GM23338 (cell line): ENCODE measurements at regions not wholly inside any gene's neighbourhood (a gene's known extent, or its start where the extent isn't known, plus 50 kb on each side); places are given as distances from the start of the nearest gene placed in this dataset.

ENCODE experiments used
- ATAC-seq: fragments of 200-7000 bp; cut with Tn5 transposase; 3 replicates; pipeline ENCODE4 v1.9.1; 2020
- DNase-seq: peaks from one replicate; pipeline ENCODE4 v3.0.0-alpha.2; 2015; ENCODE audit warnings: low spot score
- H2AFZ ChIP-seq: fragments of 200-600 bp; sonication (generic); 2 replicates; pipeline ENCODE4 v1.8.0; 2016; ENCODE audit warnings: antibody characterized with exemption, mild to moderate bottlenecking, moderate library complexity
- H3F3A ChIP-seq: fragments of 200-600 bp; sonication (generic); replicated peaks from 2 replicates; pipeline ENCODE4 v1.8.0; 2017; ENCODE audit warnings: antibody characterized with exemption, mixed run types, low read depth
- H3K27ac ChIP-seq: fragments of 200-600 bp; sonication (generic); 2 replicates; pipeline ENCODE4 v1.6.1; 2016; ENCODE audit warnings: low read depth
- H3K27me3 ChIP-seq: fragments of 200-600 bp; sonication (generic); 2 replicates; pipeline ENCODE4 v1.8.0; 2016; ENCODE audit warnings: mild to moderate bottlenecking, mixed run types, moderate library complexity; ENCODE audit not compliant: insufficient read depth
- H3K36me3 ChIP-seq: fragments of 200-600 bp; sonication (generic); 2 replicates; pipeline ENCODE4 v1.8.0; 2016; ENCODE audit warnings: mild to moderate bottlenecking; ENCODE audit not compliant: insufficient read depth
- H3K4me1 ChIP-seq: fragments of 200-600 bp; sonication (generic); 2 replicates; pipeline ENCODE4 v1.8.0; 2016; ENCODE audit warnings: mild to moderate bottlenecking, moderate library complexity; ENCODE audit not compliant: insufficient read depth
- H3K4me2 ChIP-seq: fragments of 200-600 bp; sonication (generic); 2 replicates; pipeline ENCODE4 v1.7.1; 2017; ENCODE audit warnings: mixed run types
- H3K4me3 ChIP-seq: fragments of 200-600 bp; sonication (generic); 2 replicates; pipeline ENCODE4 v1.6.1; 2016; ENCODE audit warnings: mixed run types
- H3K79me2 ChIP-seq: fragments of 200-600 bp; sonication (generic); replicated peaks from 2 replicates; pipeline ENCODE4 v1.8.0; 2017; ENCODE audit warnings: mild to moderate bottlenecking; ENCODE audit not compliant: insufficient read depth
- H3K9me2 ChIP-seq: fragments of 200-600 bp; sonication (generic); 2 replicates; pipeline ENCODE4 v1.8.0; 2017; ENCODE audit not compliant: insufficient read depth
- H4K20me1 ChIP-seq: fragments of 200-600 bp; sonication (generic); replicated peaks from 2 replicates; pipeline ENCODE4 v1.8.0; 2017; ENCODE audit warnings: mild to moderate bottlenecking; ENCODE audit not compliant: insufficient read depth
- H3K27ac Mint-ChIP-seq: 2 replicates; pipeline ENCODE4 v1.8.0; 2020; ENCODE audit warnings: inconsistent platforms, mild to moderate bottlenecking, moderate library complexity, mixed read lengths
- H3K27me3 Mint-ChIP-seq: 3 replicates; pipeline ENCODE4 v1.8.0; 2022; ENCODE audit warnings: low read depth, mild to moderate bottlenecking, moderate library complexity, mixed read lengths, inconsistent platforms; ENCODE audit not compliant: insufficient read depth, poor library complexity
- H3K36me3 Mint-ChIP-seq: 3 replicates; pipeline ENCODE4 v1.8.0; 2021; ENCODE audit warnings: low read depth, mild to moderate bottlenecking, inconsistent platforms, moderate library complexity, mixed read lengths
- H3K4me1 Mint-ChIP-seq: 3 replicates; pipeline ENCODE4 v1.8.0; 2020; ENCODE audit warnings: mild to moderate bottlenecking, inconsistent platforms, mixed read lengths
- H3K4me3 Mint-ChIP-seq: 3 replicates; pipeline ENCODE4 v1.8.0; 2021; ENCODE audit warnings: moderate library complexity, mild to moderate bottlenecking, inconsistent platforms, mixed read lengths
- H3K9me3 Mint-ChIP-seq: 3 replicates; pipeline ENCODE4 v1.8.0; 2020; ENCODE audit warnings: moderate library complexity, mild to moderate bottlenecking, inconsistent platforms, mixed read lengths
- EZH2 ChIP-seq: fragments of 200-600 bp; sonication (generic); IDR thresholded peaks from one replicate; pipeline ENCODE4 v1.8.0; 2017; ENCODE audit warnings: antibody characterized with exemption, mild to moderate bottlenecking, low read depth; ENCODE audit not compliant: unreplicated experiment
- EZH2phosphoT487 ChIP-seq: fragments of 200-600 bp; sonication (generic); IDR thresholded peaks from one replicate; pipeline ENCODE4 v1.8.1; 2018; ENCODE audit warnings: antibody characterized with exemption; ENCODE audit not compliant: unreplicated experiment
- JUNB ChIP-seq: IDR thresholded peaks from one replicate; pipeline ENCODE4 v1.6.1; 2016; ENCODE audit warnings: antibody characterized with exemption; ENCODE audit not compliant: unreplicated experiment
- NANOG ChIP-seq: IDR thresholded peaks from 2 replicates; pipeline ENCODE4 v1.6.1; 2016; ENCODE audit warnings: antibody characterized with exemption, borderline replicate concordance
- POLR2AphosphoS5 ChIP-seq: IDR thresholded peaks from 2 replicates; pipeline ENCODE4 v1.6.1; 2016; ENCODE audit warnings: antibody characterized with exemption, low read depth
- STAT1 ChIP-seq: IDR thresholded peaks from one replicate; pipeline ENCODE4 v1.6.1; 2016; ENCODE audit warnings: antibody characterized with exemption; ENCODE audit not compliant: unreplicated experiment
- ZNF114 ChIP-seq: fragments of 250-450 bp; sonication (Bioruptor Pico); IDR thresholded peaks from 2 replicates; pipeline ENCODE4 v1.5.0; 2020; ENCODE audit warnings: mild to moderate bottlenecking, moderate library complexity
- ZNF331 ChIP-seq: fragments of 250-450 bp; sonication (Bioruptor Pico); IDR thresholded peaks from 2 replicates; pipeline ENCODE4 v1.5.0; 2020; ENCODE audit warnings: low read depth, mild to moderate bottlenecking, moderate library complexity
- TF ChIP-seq, protein P1 (sequence below), 2 experiments: fragments of 200-600 bp in 1 of 2; sonication (generic) in 1 of 2; conservative IDR thresholded peaks; 2 replicates each; pipeline versions ENCODE4 v1.5.1 to v1.6.1; 2016 to 2017; ENCODE audit warnings: antibody characterized with exemption in 2 of 2, low read depth in 2 of 2, mild to moderate bottlenecking in 2 of 2, moderate library complexity in 1 of 2
- TF ChIP-seq, protein P2 (sequence below): fragments of 250-450 bp; sonication (Bioruptor Pico); IDR thresholded peaks from 2 replicates; pipeline ENCODE4 v1.5.0; 2020; ENCODE audit warnings: mild to moderate bottlenecking, moderate library complexity
- TF ChIP-seq, protein P3 (sequence below): IDR thresholded peaks from one replicate; pipeline ENCODE4 v1.6.1; 2018; ENCODE audit warnings: antibody characterized with exemption; ENCODE audit not compliant: unreplicated experiment
- TF ChIP-seq, protein P4 (sequence below): IDR thresholded peaks from 2 replicates; pipeline ENCODE4 v1.6.1; 2016; ENCODE audit warnings: antibody characterized with exemption

DNA sequence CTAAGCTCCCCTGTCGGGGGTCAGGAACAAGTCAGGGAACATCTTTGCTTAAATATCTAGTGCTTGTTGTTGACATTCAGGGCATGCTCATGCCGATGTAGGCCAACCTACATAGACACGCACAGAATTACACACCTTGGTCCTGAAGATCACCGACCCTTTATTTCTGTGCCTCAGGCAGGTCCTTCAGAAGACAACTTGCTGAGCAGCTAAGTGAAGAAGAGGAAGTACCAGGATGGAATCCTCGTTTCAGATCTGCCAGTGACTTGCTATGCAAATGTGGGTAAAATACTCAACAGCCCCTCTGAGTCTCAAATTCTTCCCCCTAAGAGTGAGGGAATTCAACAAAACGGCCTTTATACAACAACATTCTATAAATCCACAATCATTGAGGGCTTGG lies 494.7 kb downstream of the BCL11A start:
- no peak for TF ChIP-seq ZNF331 (CRISPR knock-in tag)
- no peak for TF ChIP-seq ZNF114
- TF ChIP-seq, protein P1, sequence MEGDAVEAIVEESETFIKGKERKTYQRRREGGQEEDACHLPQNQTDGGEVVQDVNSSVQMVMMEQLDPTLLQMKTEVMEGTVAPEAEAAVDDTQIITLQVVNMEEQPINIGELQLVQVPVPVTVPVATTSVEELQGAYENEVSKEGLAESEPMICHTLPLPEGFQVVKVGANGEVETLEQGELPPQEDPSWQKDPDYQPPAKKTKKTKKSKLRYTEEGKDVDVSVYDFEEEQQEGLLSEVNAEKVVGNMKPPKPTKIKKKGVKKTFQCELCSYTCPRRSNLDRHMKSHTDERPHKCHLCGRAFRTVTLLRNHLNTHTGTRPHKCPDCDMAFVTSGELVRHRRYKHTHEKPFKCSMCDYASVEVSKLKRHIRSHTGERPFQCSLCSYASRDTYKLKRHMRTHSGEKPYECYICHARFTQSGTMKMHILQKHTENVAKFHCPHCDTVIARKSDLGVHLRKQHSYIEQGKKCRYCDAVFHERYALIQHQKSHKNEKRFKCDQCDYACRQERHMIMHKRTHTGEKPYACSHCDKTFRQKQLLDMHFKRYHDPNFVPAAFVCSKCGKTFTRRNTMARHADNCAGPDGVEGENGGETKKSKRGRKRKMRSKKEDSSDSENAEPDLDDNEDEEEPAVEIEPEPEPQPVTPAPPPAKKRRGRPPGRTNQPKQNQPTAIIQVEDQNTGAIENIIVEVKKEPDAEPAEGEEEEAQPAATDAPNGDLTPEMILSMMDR (conservative IDR thresholded peaks at IDR 0.05; ENCODE audit: low read depth in 2 of 2), result no peak
- no peak for TF ChIP-seq STAT1
- TF ChIP-seq NANOG, result no peak
- TF ChIP-seq JUNB, result no peak
- TF ChIP-seq, protein P2, sequence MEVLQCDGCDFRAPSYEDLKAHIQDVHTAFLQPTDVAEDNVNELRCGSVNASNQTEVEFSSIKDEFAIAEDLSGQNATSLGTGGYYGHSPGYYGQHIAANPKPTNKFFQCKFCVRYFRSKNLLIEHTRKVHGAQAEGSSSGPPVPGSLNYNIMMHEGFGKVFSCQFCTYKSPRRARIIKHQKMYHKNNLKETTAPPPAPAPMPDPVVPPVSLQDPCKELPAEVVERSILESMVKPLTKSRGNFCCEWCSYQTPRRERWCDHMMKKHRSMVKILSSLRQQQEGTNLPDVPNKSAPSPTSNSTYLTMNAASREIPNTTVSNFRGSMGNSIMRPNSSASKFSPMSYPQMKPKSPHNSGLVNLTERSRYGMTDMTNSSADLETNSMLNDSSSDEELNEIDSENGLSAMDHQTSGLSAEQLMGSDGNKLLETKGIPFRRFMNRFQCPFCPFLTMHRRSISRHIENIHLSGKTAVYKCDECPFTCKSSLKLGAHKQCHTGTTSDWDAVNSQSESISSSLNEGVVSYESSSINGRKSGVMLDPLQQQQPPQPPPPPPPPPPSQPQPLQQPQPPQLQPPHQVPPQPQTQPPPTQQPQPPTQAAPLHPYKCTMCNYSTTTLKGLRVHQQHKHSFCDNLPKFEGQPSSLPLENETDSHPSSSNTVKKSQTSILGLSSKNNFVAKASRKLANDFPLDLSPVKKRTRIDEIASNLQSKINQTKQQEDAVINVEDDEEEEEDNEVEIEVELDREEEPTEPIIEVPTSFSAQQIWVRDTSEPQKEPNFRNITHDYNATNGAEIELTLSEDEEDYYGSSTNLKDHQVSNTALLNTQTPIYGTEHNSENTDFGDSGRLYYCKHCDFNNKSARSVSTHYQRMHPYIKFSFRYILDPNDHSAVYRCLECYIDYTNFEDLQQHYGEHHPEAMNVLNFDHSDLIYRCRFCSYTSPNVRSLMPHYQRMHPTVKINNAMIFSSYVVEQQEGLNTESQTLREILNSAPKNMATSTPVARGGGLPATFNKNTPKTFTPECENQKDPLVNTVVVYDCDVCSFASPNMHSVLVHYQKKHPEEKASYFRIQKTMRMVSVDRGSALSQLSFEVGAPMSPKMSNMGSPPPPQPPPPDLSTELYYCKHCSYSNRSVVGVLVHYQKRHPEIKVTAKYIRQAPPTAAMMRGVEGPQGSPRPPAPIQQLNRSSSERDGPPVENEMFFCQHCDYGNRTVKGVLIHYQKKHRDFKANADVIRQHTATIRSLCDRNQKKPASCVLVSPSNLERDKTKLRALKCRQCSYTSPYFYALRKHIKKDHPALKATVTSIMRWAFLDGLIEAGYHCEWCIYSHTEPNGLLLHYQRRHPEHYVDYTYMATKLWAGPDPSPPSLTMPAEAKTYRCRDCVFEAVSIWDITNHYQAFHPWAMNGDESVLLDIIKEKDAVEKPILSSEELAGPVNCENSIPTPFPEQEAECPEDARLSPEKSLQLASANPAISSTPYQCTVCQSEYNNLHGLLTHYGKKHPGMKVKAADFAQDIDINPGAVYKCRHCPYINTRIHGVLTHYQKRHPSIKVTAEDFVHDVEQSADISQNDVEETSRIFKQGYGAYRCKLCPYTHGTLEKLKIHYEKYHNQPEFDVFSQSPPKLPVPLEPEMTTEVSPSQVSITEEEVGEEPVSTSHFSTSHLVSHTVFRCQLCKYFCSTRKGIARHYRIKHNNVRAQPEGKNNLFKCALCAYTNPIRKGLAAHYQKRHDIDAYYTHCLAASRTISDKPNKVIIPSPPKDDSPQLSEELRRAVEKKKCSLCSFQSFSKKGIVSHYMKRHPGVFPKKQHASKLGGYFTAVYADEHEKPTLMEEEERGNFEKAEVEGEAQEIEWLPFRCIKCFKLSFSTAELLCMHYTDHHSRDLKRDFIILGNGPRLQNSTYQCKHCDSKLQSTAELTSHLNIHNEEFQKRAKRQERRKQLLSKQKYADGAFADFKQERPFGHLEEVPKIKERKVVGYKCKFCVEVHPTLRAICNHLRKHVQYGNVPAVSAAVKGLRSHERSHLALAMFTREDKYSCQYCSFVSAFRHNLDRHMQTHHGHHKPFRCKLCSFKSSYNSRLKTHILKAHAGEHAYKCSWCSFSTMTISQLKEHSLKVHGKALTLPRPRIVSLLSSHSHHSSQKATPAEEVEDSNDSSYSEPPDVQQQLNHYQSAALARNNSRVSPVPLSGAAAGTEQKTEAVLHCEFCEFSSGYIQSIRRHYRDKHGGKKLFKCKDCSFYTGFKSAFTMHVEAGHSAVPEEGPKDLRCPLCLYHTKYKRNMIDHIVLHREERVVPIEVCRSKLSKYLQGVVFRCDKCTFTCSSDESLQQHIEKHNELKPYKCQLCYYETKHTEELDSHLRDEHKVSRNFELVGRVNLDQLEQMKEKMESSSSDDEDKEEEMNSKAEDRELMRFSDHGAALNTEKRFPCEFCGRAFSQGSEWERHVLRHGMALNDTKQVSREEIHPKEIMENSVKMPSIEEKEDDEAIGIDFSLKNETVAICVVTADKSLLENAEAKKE (CRISPR knock-in tag), result no peak
- no peak for TF ChIP-seq POLR2AphosphoS5
- no peak for TF ChIP-seq EZH2
- TF ChIP-seq EZH2phosphoT487, result no peak
- TF ChIP-seq, protein P3, sequence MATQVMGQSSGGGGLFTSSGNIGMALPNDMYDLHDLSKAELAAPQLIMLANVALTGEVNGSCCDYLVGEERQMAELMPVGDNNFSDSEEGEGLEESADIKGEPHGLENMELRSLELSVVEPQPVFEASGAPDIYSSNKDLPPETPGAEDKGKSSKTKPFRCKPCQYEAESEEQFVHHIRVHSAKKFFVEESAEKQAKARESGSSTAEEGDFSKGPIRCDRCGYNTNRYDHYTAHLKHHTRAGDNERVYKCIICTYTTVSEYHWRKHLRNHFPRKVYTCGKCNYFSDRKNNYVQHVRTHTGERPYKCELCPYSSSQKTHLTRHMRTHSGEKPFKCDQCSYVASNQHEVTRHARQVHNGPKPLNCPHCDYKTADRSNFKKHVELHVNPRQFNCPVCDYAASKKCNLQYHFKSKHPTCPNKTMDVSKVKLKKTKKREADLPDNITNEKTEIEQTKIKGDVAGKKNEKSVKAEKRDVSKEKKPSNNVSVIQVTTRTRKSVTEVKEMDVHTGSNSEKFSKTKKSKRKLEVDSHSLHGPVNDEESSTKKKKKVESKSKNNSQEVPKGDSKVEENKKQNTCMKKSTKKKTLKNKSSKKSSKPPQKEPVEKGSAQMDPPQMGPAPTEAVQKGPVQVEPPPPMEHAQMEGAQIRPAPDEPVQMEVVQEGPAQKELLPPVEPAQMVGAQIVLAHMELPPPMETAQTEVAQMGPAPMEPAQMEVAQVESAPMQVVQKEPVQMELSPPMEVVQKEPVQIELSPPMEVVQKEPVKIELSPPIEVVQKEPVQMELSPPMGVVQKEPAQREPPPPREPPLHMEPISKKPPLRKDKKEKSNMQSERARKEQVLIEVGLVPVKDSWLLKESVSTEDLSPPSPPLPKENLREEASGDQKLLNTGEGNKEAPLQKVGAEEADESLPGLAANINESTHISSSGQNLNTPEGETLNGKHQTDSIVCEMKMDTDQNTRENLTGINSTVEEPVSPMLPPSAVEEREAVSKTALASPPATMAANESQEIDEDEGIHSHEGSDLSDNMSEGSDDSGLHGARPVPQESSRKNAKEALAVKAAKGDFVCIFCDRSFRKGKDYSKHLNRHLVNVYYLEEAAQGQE, result no peak
- TF ChIP-seq, protein P4, sequence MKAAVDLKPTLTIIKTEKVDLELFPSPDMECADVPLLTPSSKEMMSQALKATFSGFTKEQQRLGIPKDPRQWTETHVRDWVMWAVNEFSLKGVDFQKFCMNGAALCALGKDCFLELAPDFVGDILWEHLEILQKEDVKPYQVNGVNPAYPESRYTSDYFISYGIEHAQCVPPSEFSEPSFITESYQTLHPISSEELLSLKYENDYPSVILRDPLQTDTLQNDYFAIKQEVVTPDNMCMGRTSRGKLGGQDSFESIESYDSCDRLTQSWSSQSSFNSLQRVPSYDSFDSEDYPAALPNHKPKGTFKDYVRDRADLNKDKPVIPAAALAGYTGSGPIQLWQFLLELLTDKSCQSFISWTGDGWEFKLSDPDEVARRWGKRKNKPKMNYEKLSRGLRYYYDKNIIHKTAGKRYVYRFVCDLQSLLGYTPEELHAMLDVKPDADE, result no peak
- ATAC-seq, result no peak
- no peaks in the 10 kb centered on the region for H3K9me3 Mint-ChIP-seq
- Histone ChIP-seq H3F3A (no peaks in the 10 kb centered on the region), H3K4me1 (peaks cover 4% of the 10 kb centered on the region; the same call in 1 of the 2 replicates), H2AFZ (no peak overlapping the region), H3K27me3 (no peaks in the 10 kb centered on the region), H3K36me3 (no peaks in the 10 kb centered on the region), H3K27ac (no peak overlapping the region), H4K20me1 (no peaks in the 10 kb centered on the region), H3K79me2 (no peaks in the 10 kb centered on the region), H3K4me2 (no peak overlapping the region), H3K9me2 (peaks cover 25% of the 10 kb centered on the region), H3K4me3 (no peak overlapping the region)
- peaks cover 9% of the 10 kb centered on the region for H3K4me1 Mint-ChIP-seq
- H3K36me3 Mint-ChIP-seq, result no peaks in the 10 kb centered on the region
- H3K27me3 Mint-ChIP-seq, result peaks cover 6% of the 10 kb centered on the region
- no peak overlapping the region for H3K27ac Mint-ChIP-seq
- no peak overlapping the region for H3K4me3 Mint-ChIP-seq
- no peak for DNase-seq
